HG02588 (cell line): ENCODE measurements at regions not wholly inside any gene's neighbourhood (a gene's known extent, or its start where the extent isn't known, plus 50 kb on each side); places are given as distances from the start of the nearest gene placed in this dataset.
"Not testable (repeated sequence)": the region's sequence is repeated elsewhere in the genome, so short reads cannot be mapped to it uniquely, and the experiment has no call there.

Experiments used
- ATAC-seq: cut with Tn5 transposase; IDR thresholded peaks from one replicate; pipeline ENCODE4 v1.9.1; 2021; ENCODE audit warnings: mild to moderate bottlenecking, moderate library complexity; ENCODE audit not compliant: unreplicated experiment

GRCh38 chr18:9047715-9048114 lies 54.8 kb upstream of the NDUFV2 start:
- ATAC-seq, result no peak

- ATAC-seq, result no peak
These were observed 54.3 kb upstream of the NDUFV2 start for GRCh38 chr18:9048236-9048635.

GRCh38 chr18:9048808-9049494 lies 53.5 kb upstream of the NDUFV2 start:
- no peak for ATAC-seq

GRCh38 chr18:9049495-9049809 lies 53.0 kb upstream of the NDUFV2 start:
- ATAC-seq, result no peak

GRCh38 chr18:9050628-9051284 lies 51.7 kb upstream of the NDUFV2 start:
- ATAC-seq, result not testable (repeated sequence)
